IPS-15b (cell line): ENCODE measurements at regions not wholly inside any gene's neighbourhood (a gene's known extent, or its start where the extent isn't known, plus 50 kb on each side); places are given as distances from the start of the nearest gene placed in this dataset.
"Not testable (repeated sequence)": the region's sequence is repeated elsewhere in the genome, so short reads cannot be mapped to it uniquely, and the experiment has no call there.

Experiments used
- H3K27me3 ChIP-seq: one replicate; pipeline ENCODE4 v1.6.1; 2013; ENCODE audit warnings: low read length; ENCODE audit not compliant: control insufficient read depth, insufficient read depth
- H3K36me3 ChIP-seq: one replicate; pipeline ENCODE4 v1.6.1; 2013; ENCODE audit warnings: low read length; ENCODE audit not compliant: control insufficient read depth, insufficient read depth
- H3K4me1 ChIP-seq: one replicate; pipeline ENCODE4 v1.6.1; 2013; ENCODE audit warnings: mild to moderate bottlenecking, low read length; ENCODE audit not compliant: control insufficient read depth, insufficient read depth
- H3K4me3 ChIP-seq: one replicate; pipeline ENCODE4 v1.5.1; 2013; ENCODE audit warnings: low read depth, low read length
- H3K9ac ChIP-seq: one replicate; pipeline ENCODE4 v1.6.1; 2013; ENCODE audit warnings: low read depth, mild to moderate bottlenecking, low read length
- H3K9me3 ChIP-seq: one replicate; pipeline ENCODE4 v1.6.1; 2013; ENCODE audit warnings: mild to moderate bottlenecking, low read length; ENCODE audit not compliant: control insufficient read depth, insufficient read depth

- Histone ChIP-seq H3K4me1 (no peaks in the 10 kb centered on the region), H3K9me3 (no peaks in the 10 kb centered on the region), H3K4me3 (no peak overlapping the region), H3K27me3 (no peaks in the 10 kb centered on the region), H3K36me3 (no peaks in the 10 kb centered on the region), H3K9ac (no peak overlapping the region)
These were observed 725.0 kb upstream of the SOX11 start for GRCh38 chr2:4967206-4967605.

GRCh38 chr2:4972472-4972871 is 719.7 kb upstream of the SOX11 start:
- H3K36me3 ChIP-seq: no peaks in the 10 kb centered on the region
- H3K9ac ChIP-seq: no peak overlapping the region
- H3K9me3 ChIP-seq: no peaks in the 10 kb centered on the region
- no peaks in the 10 kb centered on the region for H3K27me3 ChIP-seq
- no peak overlapping the region for H3K4me3 ChIP-seq
- H3K4me1 ChIP-seq: no peaks in the 10 kb centered on the region

GRCh38 chr2:4973354-4973753 is 718.8 kb upstream of the SOX11 start:
- Histone ChIP-seq H3K4me3 (no peak overlapping the region), H3K36me3 (no peaks in the 10 kb centered on the region), H3K9ac (no peak overlapping the region), H3K27me3 (no peaks in the 10 kb centered on the region), H3K4me1 (no peaks in the 10 kb centered on the region), H3K9me3 (no peaks in the 10 kb centered on the region)

- H3K4me1 ChIP-seq: no peaks in the 10 kb centered on the region
- H3K27me3 ChIP-seq: no peaks in the 10 kb centered on the region
- no peaks in the 10 kb centered on the region for H3K36me3 ChIP-seq
- no peaks in the 10 kb centered on the region for H3K9me3 ChIP-seq
- no peak overlapping the region for H3K4me3 ChIP-seq
- H3K9ac ChIP-seq: no peak overlapping the region
These were observed 718.2 kb upstream of the SOX11 start for GRCh38 chr2:4973973-4974372.

- no peaks in the 10 kb centered on the region for H3K36me3 ChIP-seq
- no peak overlapping the region for H3K9ac ChIP-seq
- H3K4me3 ChIP-seq: no peak overlapping the region
- no peaks in the 10 kb centered on the region for H3K9me3 ChIP-seq
- H3K27me3 ChIP-seq: no peaks in the 10 kb centered on the region
- no peaks in the 10 kb centered on the region for H3K4me1 ChIP-seq
These were observed 715.8 kb upstream of the SOX11 start for GRCh38 chr2:4976407-4976806.

GRCh38 chr2:4979111-4979510 is 713.1 kb upstream of the SOX11 start:
- no peaks in the 10 kb centered on the region for H3K27me3 ChIP-seq
- H3K4me1 ChIP-seq: no peaks in the 10 kb centered on the region

GRCh38 chr2:4980995-4981394 is 711.2 kb upstream of the SOX11 start:
- Histone ChIP-seq H3K4me3 (no peak overlapping the region), H3K36me3 (no peaks in the 10 kb centered on the region), H3K9me3 (no peaks in the 10 kb centered on the region), H3K27me3 (no peaks in the 10 kb centered on the region), H3K9ac (no peak overlapping the region), H3K4me1 (no peaks in the 10 kb centered on the region)

More at GRCh38 chr2:4979111-4979510, 713.1 kb upstream of the SOX11 start:
- H3K9me3 ChIP-seq: no peaks in the 10 kb centered on the region
- no peaks in the 10 kb centered on the region for H3K36me3 ChIP-seq
- no peak overlapping the region for H3K4me3 ChIP-seq
- no peak overlapping the region for H3K9ac ChIP-seq

GRCh38 chr2:4981802-4982409 is 710.3 kb upstream of the SOX11 start:
- Histone ChIP-seq H3K4me1 (no peaks in the 10 kb centered on the region), H3K36me3 (no peaks in the 10 kb centered on the region), H3K9me3 (no peaks in the 10 kb centered on the region), H3K27me3 (no peaks in the 10 kb centered on the region), H3K9ac (no peak overlapping the region), H3K4me3 (no peak overlapping the region)

- not testable (repeated sequence) for H3K9me3 ChIP-seq, H3K27me3 ChIP-seq, H3K36me3 ChIP-seq, H3K4me3 ChIP-seq, H3K9ac ChIP-seq, H3K4me1 ChIP-seq
These were observed 703.7 kb upstream of the SOX11 start for GRCh38 chr2:4988444-4988843.

GRCh38 chr2:4992226-4992625 is 700.0 kb upstream of the SOX11 start:
- Histone ChIP-seq H3K9me3 (no peaks in the 10 kb centered on the region), H3K27me3 (no peaks in the 10 kb centered on the region), H3K9ac (no peak overlapping the region), H3K36me3 (no peaks in the 10 kb centered on the region), H3K4me3 (no peak overlapping the region), H3K4me1 (no peaks in the 10 kb centered on the region)

GRCh38 chr2:4995466-4995865 is 696.7 kb upstream of the SOX11 start:
- H3K9ac ChIP-seq: no peak overlapping the region
- no peaks in the 10 kb centered on the region for H3K9me3 ChIP-seq
- no peaks in the 10 kb centered on the region for H3K4me1 ChIP-seq
- no peak overlapping the region for H3K4me3 ChIP-seq
- no peaks in the 10 kb centered on the region for H3K27me3 ChIP-seq
- H3K36me3 ChIP-seq: no peaks in the 10 kb centered on the region

- H3K36me3 ChIP-seq: no peaks in the 10 kb centered on the region
- no peak overlapping the region for H3K9ac ChIP-seq
- no peaks in the 10 kb centered on the region for H3K9me3 ChIP-seq
- H3K4me1 ChIP-seq: peaks cover 8% of the 10 kb centered on the region
- no peak overlapping the region for H3K4me3 ChIP-seq
- H3K27me3 ChIP-seq: no peaks in the 10 kb centered on the region
These were observed 684.6 kb upstream of the SOX11 start for GRCh38 chr2:5007596-5007995.
